Chondrocyte (in vitro differentiated cells): ENCODE measurements at regions not wholly inside any gene's neighbourhood (a gene's known extent, or its start where the extent isn't known, plus 50 kb on each side); places are given as distances from the start of the nearest gene placed in this dataset.
A peak's percentile ranks its signal among the peaks of the same experiment; 100 is the strongest.

Source experiments
- DNase-seq: peaks from one replicate; pipeline ENCODE4 v3.0.0; 2021; ENCODE audit warnings: mixed read lengths, low spot score
- H3K27ac Mint-ChIP-seq: one replicate; pipeline ENCODE4 v1.8.0; 2021; ENCODE audit warnings: mild to moderate bottlenecking, moderate library complexity, mixed read lengths; ENCODE audit not compliant: unreplicated experiment
- H3K27me3 Mint-ChIP-seq: 2 replicates; pipeline ENCODE4 v1.8.0; 2021; ENCODE audit warnings: low read depth, mixed read lengths
- H3K36me3 Mint-ChIP-seq: 2 replicates; pipeline ENCODE4 v1.8.0; 2021; ENCODE audit warnings: low read depth, mixed read lengths
- H3K4me1 Mint-ChIP-seq: 2 replicates; pipeline ENCODE4 v1.8.0; 2021; ENCODE audit warnings: low read depth, mild to moderate bottlenecking, mixed read lengths
- H3K4me3 Mint-ChIP-seq: one replicate; pipeline ENCODE4 v1.8.0; 2021; ENCODE audit warnings: mild to moderate bottlenecking, moderate library complexity, mixed read lengths; ENCODE audit not compliant: unreplicated experiment
- H3K9me3 Mint-ChIP-seq: 2 replicates; pipeline ENCODE4 v1.8.0; 2021; ENCODE audit warnings: low read depth, mixed read lengths
- CTCF ChIP-seq: fragments of 200-600 bp; sonication (generic); IDR thresholded peaks from 2 replicates; pipeline ENCODE4 v1.5.0; 2021; ENCODE audit warnings: antibody characterized with exemption, mild to moderate bottlenecking, moderate library complexity

- no peak for DNase-seq
- no peak for TF ChIP-seq CTCF
- Mint-ChIP-seq H3K36me3 (no peaks in the 10 kb centered on the region), H3K4me3 (no peak overlapping the region), H3K4me1 (no peaks in the 10 kb centered on the region), H3K27ac (no peak overlapping the region), H3K9me3 (peaks cover 2% of the 10 kb centered on the region), H3K27me3 (no peaks in the 10 kb centered on the region)
Observed at GRCh38 chr4:29262986-29263385, 1457.2 kb upstream of the PCDH7 start.

GRCh38 chr4:29276150-29276549 is 1444.0 kb upstream of the PCDH7 start:
- Mint-ChIP-seq H3K27ac (no peak overlapping the region), H3K4me1 (peaks cover 22% of the 10 kb centered on the region), H3K27me3 (no peaks in the 10 kb centered on the region), H3K4me3 (no peak overlapping the region), H3K36me3 (no peaks in the 10 kb centered on the region), H3K9me3 (peaks cover 9% of the 10 kb centered on the region)
- no peak for TF ChIP-seq CTCF
- no peak for DNase-seq

GRCh38 chr4:29277381-29277780 is 1442.8 kb upstream of the PCDH7 start:
- no peaks in the 10 kb centered on the region for H3K27me3 Mint-ChIP-seq
- no peak overlapping the region for H3K27ac Mint-ChIP-seq
- DNase-seq, result no peak

GRCh38 chr4:29278585-29278984 is 1441.6 kb upstream of the PCDH7 start:
- no peaks in the 10 kb centered on the region for H3K27me3 Mint-ChIP-seq
- TF ChIP-seq CTCF, result no peak
- H3K36me3 Mint-ChIP-seq, result no peaks in the 10 kb centered on the region
- peaks cover 22% of the 10 kb centered on the region for H3K4me1 Mint-ChIP-seq
- H3K27ac Mint-ChIP-seq, result peak overlapping the region; percentile 18
- peak overlapping the region; percentile 11 for H3K4me3 Mint-ChIP-seq
- peaks cover 11% of the 10 kb centered on the region for H3K9me3 Mint-ChIP-seq
- no peak for DNase-seq

More at GRCh38 chr4:29277381-29277780, 1442.8 kb upstream of the PCDH7 start:
- H3K4me1 Mint-ChIP-seq, result peaks cover 22% of the 10 kb centered on the region
- H3K4me3 Mint-ChIP-seq, result no peak overlapping the region
- no peaks in the 10 kb centered on the region for H3K36me3 Mint-ChIP-seq
- TF ChIP-seq CTCF, result no peak
- peaks cover 9% of the 10 kb centered on the region for H3K9me3 Mint-ChIP-seq

- no peak overlapping the region for H3K27ac Mint-ChIP-seq
- H3K4me1 Mint-ChIP-seq, result no peaks in the 10 kb centered on the region
- H3K4me3 Mint-ChIP-seq, result no peak overlapping the region
- peaks cover 6% of the 10 kb centered on the region for H3K9me3 Mint-ChIP-seq
- no peaks in the 10 kb centered on the region for H3K36me3 Mint-ChIP-seq
- TF ChIP-seq CTCF, result no peak
- H3K27me3 Mint-ChIP-seq, result peaks cover 2% of the 10 kb centered on the region
- no peak for DNase-seq
Observed at GRCh38 chr4:29289118-29289517, 1431.1 kb upstream of the PCDH7 start.
